IPS-20b (cell line): ENCODE measurements at regions not wholly inside any gene's neighbourhood (a gene's known extent, or its start where the extent isn't known, plus 50 kb on each side); places are given as distances from the start of the nearest gene placed in this dataset.
"Not testable (repeated sequence)": the region's sequence is repeated elsewhere in the genome, so short reads cannot be mapped to it uniquely, and the experiment has no call there.

ENCODE experiments used
- H3K27ac ChIP-seq: one replicate; pipeline ENCODE4 v1.5.1; 2013; ENCODE audit warnings: low read length
- H3K27me3 ChIP-seq: 2 replicates; pipeline ENCODE4 v1.6.1; 2013; ENCODE audit warnings: mild to moderate bottlenecking, low read length, inconsistent platforms; ENCODE audit not compliant: insufficient read depth
- H3K36me3 ChIP-seq: 2 replicates; pipeline ENCODE4 v1.6.1; 2013; ENCODE audit warnings: low read depth, mild to moderate bottlenecking, inconsistent platforms, low read length, moderate library complexity; ENCODE audit not compliant: insufficient read depth
- H3K4me1 ChIP-seq: 2 replicates; pipeline ENCODE4 v1.6.1; 2013; ENCODE audit warnings: mild to moderate bottlenecking, control low read depth, inconsistent platforms, low read length, moderate library complexity; ENCODE audit not compliant: insufficient read depth
- H3K4me3 ChIP-seq: 2 replicates; pipeline ENCODE4 v1.5.1; 2013; ENCODE audit warnings: mild to moderate bottlenecking, low read length, inconsistent platforms
- H3K9ac ChIP-seq: 2 replicates; pipeline ENCODE4 v1.6.1; 2013; ENCODE audit warnings: low read depth, mild to moderate bottlenecking, inconsistent platforms, low read length, moderate library complexity
- H3K9me3 ChIP-seq: 2 replicates; pipeline ENCODE4 v1.6.1; 2013; ENCODE audit warnings: mild to moderate bottlenecking, low read depth, low read length, inconsistent platforms; ENCODE audit not compliant: insufficient read depth

- H3K27ac ChIP-seq, result no peak overlapping the region
- no peaks in the 10 kb centered on the region for H3K4me1 ChIP-seq
- no peaks in the 10 kb centered on the region for H3K27me3 ChIP-seq
- no peaks in the 10 kb centered on the region for H3K36me3 ChIP-seq
- H3K9ac ChIP-seq, result no peak overlapping the region
- no peak overlapping the region for H3K4me3 ChIP-seq
- peaks cover 16% of the 10 kb centered on the region; the same call in 1 of the 2 replicates for H3K9me3 ChIP-seq
These were observed 708.6 kb upstream of the ZNF608 start for GRCh38 chr5:125455041-125455440.

- not testable (repeated sequence) for H3K9ac ChIP-seq, H3K36me3 ChIP-seq, H3K4me3 ChIP-seq, H3K27me3 ChIP-seq, H3K4me1 ChIP-seq, H3K27ac ChIP-seq
- H3K9me3 ChIP-seq, result peaks cover 16% of the 10 kb centered on the region; the same call in 1 of the 2 replicates
These were observed 709.6 kb upstream of the ZNF608 start for GRCh38 chr5:125456005-125456404.

- Histone ChIP-seq H3K4me1 (no peaks in the 10 kb centered on the region), H3K9me3 (peaks cover 16% of the 10 kb centered on the region; the same call in 1 of the 2 replicates), H3K9ac (no peak overlapping the region), H3K4me3 (no peak overlapping the region), H3K36me3 (no peaks in the 10 kb centered on the region), H3K27ac (no peak overlapping the region), H3K27me3 (no peaks in the 10 kb centered on the region)
These were observed 711.2 kb upstream of the ZNF608 start for GRCh38 chr5:125457617-125458016.

GRCh38 chr5:125458949-125459348, 712.5 kb upstream of the ZNF608 start:
- not testable (repeated sequence) for H3K4me1 ChIP-seq, H3K36me3 ChIP-seq, H3K27ac ChIP-seq, H3K4me3 ChIP-seq, H3K9ac ChIP-seq, H3K27me3 ChIP-seq
- H3K9me3 ChIP-seq, result peaks cover 16% of the 10 kb centered on the region; the same call in 1 of the 2 replicates

- Histone ChIP-seq H3K9me3 (peaks cover 15% of the 10 kb centered on the region; the same call in 1 of the 2 replicates), H3K27me3 (no peaks in the 10 kb centered on the region), H3K27ac (no peak overlapping the region), H3K4me1 (no peaks in the 10 kb centered on the region), H3K9ac (no peak overlapping the region), H3K36me3 (no peaks in the 10 kb centered on the region), H3K4me3 (no peak overlapping the region)
These were observed 715.2 kb upstream of the ZNF608 start for GRCh38 chr5:125461641-125462072.

GRCh38 chr5:125463466-125464092, 717.1 kb upstream of the ZNF608 start:
- Histone ChIP-seq H3K9ac (no peak overlapping the region), H3K27ac (no peak overlapping the region), H3K4me3 (no peak overlapping the region), H3K27me3 (no peaks in the 10 kb centered on the region), H3K36me3 (no peaks in the 10 kb centered on the region), H3K9me3 (no peaks in the 10 kb centered on the region), H3K4me1 (peaks cover 4% of the 10 kb centered on the region; the same call in 1 of the 2 replicates)

- no peaks in the 10 kb centered on the region for H3K9me3 ChIP-seq
- H3K27me3 ChIP-seq, result no peaks in the 10 kb centered on the region
- H3K4me1 ChIP-seq, result peaks cover 4% of the 10 kb centered on the region; the same call in 1 of the 2 replicates
- H3K36me3 ChIP-seq, result no peaks in the 10 kb centered on the region
- H3K4me3 ChIP-seq, result no peak overlapping the region
- H3K27ac ChIP-seq, result no peak overlapping the region
- no peak overlapping the region for H3K9ac ChIP-seq
These were observed 718.5 kb upstream of the ZNF608 start for GRCh38 chr5:125464847-125465432.

GRCh38 chr5:125465703-125466102, 719.3 kb upstream of the ZNF608 start:
- no peaks in the 10 kb centered on the region for H3K9me3 ChIP-seq
- H3K4me1 ChIP-seq, result peaks cover 4% of the 10 kb centered on the region; the same call in 1 of the 2 replicates
- no peak overlapping the region for H3K4me3 ChIP-seq
- H3K36me3 ChIP-seq, result no peaks in the 10 kb centered on the region
- no peak overlapping the region for H3K27ac ChIP-seq
- no peak overlapping the region for H3K9ac ChIP-seq
- H3K27me3 ChIP-seq, result no peaks in the 10 kb centered on the region

- Histone ChIP-seq H3K4me1 (peaks cover 4% of the 10 kb centered on the region; the same call in 1 of the 2 replicates), H3K27me3 (no peaks in the 10 kb centered on the region), H3K9ac (no peak overlapping the region), H3K4me3 (no peak overlapping the region), H3K9me3 (no peaks in the 10 kb centered on the region), H3K36me3 (no peaks in the 10 kb centered on the region), H3K27ac (no peak overlapping the region)
These were observed 720.8 kb upstream of the ZNF608 start for GRCh38 chr5:125467222-125467621.

- Histone ChIP-seq H3K4me3 (no peak overlapping the region), H3K27me3 (no peaks in the 10 kb centered on the region), H3K9ac (no peak overlapping the region), H3K27ac (no peak overlapping the region), H3K4me1 (peaks cover 4% of the 10 kb centered on the region; the same call in 1 of the 2 replicates), H3K36me3 (no peaks in the 10 kb centered on the region), H3K9me3 (no peaks in the 10 kb centered on the region)
These were observed 724.0 kb upstream of the ZNF608 start for GRCh38 chr5:125470280-125470902.

GRCh38 chr5:125476901-125477585, 730.6 kb upstream of the ZNF608 start:
- H3K27me3 ChIP-seq, result no peaks in the 10 kb centered on the region
- H3K9ac ChIP-seq, result no peak overlapping the region
- H3K9me3 ChIP-seq, result no peaks in the 10 kb centered on the region
- no peaks in the 10 kb centered on the region for H3K4me1 ChIP-seq
- H3K36me3 ChIP-seq, result no peaks in the 10 kb centered on the region
- no peak overlapping the region for H3K4me3 ChIP-seq
- H3K27ac ChIP-seq, result no peak overlapping the region
